ENCODE measurements at regions not wholly inside any gene's neighbourhood (a gene's known extent, or its start where the extent isn't known, plus 50 kb on each side); places are given as distances from the start of the nearest gene placed in this dataset.

GRCh38 chr6:126927841-126928240 lies 190.6 kb upstream of the RSPO3 start:
- H3K4me2 ChIP-seq (ENCODE audit: insufficient read depth, low read length) = no peak overlapping the region
- H3K4me3 ChIP-seq (ENCODE audit: insufficient read depth, low read length) = no peak overlapping the region
- no peak overlapping the region for H2AFZ ChIP-seq (ENCODE audit: low read length)
- no peaks in the 10 kb centered on the region for H3K36me3 ChIP-seq (ENCODE audit: insufficient read depth, low read length)
- no peaks in the 10 kb centered on the region for H3K79me2 ChIP-seq (ENCODE audit: insufficient read depth, low read length)
- H3K27me3 ChIP-seq (ENCODE audit: insufficient read depth, low read length) = no peaks in the 10 kb centered on the region
- no peaks in the 10 kb centered on the region for H3K4me1 ChIP-seq (ENCODE audit: insufficient read depth, low read length)
- H4K20me1 ChIP-seq (ENCODE audit: insufficient read depth, low read length) = no peaks in the 10 kb centered on the region
- DNase-seq (ENCODE audit: insufficient read length, low spot score, missing footprints) = no peak
- no peak for TF ChIP-seq CTCF (IDR thresholded peaks at IDR 0.05; ENCODE audit: extremely low read depth, low read depth, low read length)
- no peak overlapping the region for H3K27ac ChIP-seq (ENCODE audit: low read depth, low read length)
- no peaks in the 10 kb centered on the region for H3K9me3 ChIP-seq (ENCODE audit: low read depth, low read length)

- no peak for TF ChIP-seq CTCF (IDR thresholded peaks at IDR 0.05; ENCODE audit: extremely low read depth, low read depth, low read length)
- no peaks in the 10 kb centered on the region for H3K79me2 ChIP-seq (ENCODE audit: insufficient read depth, low read length)
- no peak for DNase-seq (ENCODE audit: insufficient read length, low spot score, missing footprints)
- no peak overlapping the region for H3K4me3 ChIP-seq (ENCODE audit: insufficient read depth, low read length)
- H3K36me3 ChIP-seq (ENCODE audit: insufficient read depth, low read length) = no peaks in the 10 kb centered on the region
- no peak overlapping the region for H3K4me2 ChIP-seq (ENCODE audit: insufficient read depth, low read length)
- H3K27me3 ChIP-seq (ENCODE audit: insufficient read depth, low read length) = no peaks in the 10 kb centered on the region
- no peaks in the 10 kb centered on the region for H3K9me3 ChIP-seq (ENCODE audit: low read depth, low read length)
- no peak overlapping the region for H3K27ac ChIP-seq (ENCODE audit: low read depth, low read length)
- no peak overlapping the region for H2AFZ ChIP-seq (ENCODE audit: low read length)
- no peaks in the 10 kb centered on the region for H4K20me1 ChIP-seq (ENCODE audit: insufficient read depth, low read length)
- no peaks in the 10 kb centered on the region for H3K4me1 ChIP-seq (ENCODE audit: insufficient read depth, low read length)
Measured at GRCh38 chr6:126937426-126937825, 181.0 kb upstream of the RSPO3 start.

GRCh38 chr6:126939784-126940183 lies 178.7 kb upstream of the RSPO3 start:
- no peak for DNase-seq (ENCODE audit: insufficient read length, low spot score, missing footprints)
- no peaks in the 10 kb centered on the region for H4K20me1 ChIP-seq (ENCODE audit: insufficient read depth, low read length)
- H3K4me3 ChIP-seq (ENCODE audit: insufficient read depth, low read length) = no peak overlapping the region
- H3K27me3 ChIP-seq (ENCODE audit: insufficient read depth, low read length) = no peaks in the 10 kb centered on the region
- no peaks in the 10 kb centered on the region for H3K79me2 ChIP-seq (ENCODE audit: insufficient read depth, low read length)
- no peak overlapping the region for H3K4me2 ChIP-seq (ENCODE audit: insufficient read depth, low read length)
- H3K9me3 ChIP-seq (ENCODE audit: low read depth, low read length) = no peaks in the 10 kb centered on the region
- H3K36me3 ChIP-seq (ENCODE audit: insufficient read depth, low read length) = no peaks in the 10 kb centered on the region
- no peak for TF ChIP-seq CTCF (IDR thresholded peaks at IDR 0.05; ENCODE audit: extremely low read depth, low read depth, low read length)
- no peak overlapping the region for H2AFZ ChIP-seq (ENCODE audit: low read length)
- no peak overlapping the region for H3K27ac ChIP-seq (ENCODE audit: low read depth, low read length)
- no peaks in the 10 kb centered on the region for H3K4me1 ChIP-seq (ENCODE audit: insufficient read depth, low read length)

GRCh38 chr6:126941751-126942150 lies 176.7 kb upstream of the RSPO3 start:
- H3K4me2 ChIP-seq (ENCODE audit: insufficient read depth, low read length) = no peak overlapping the region
- H3K27ac ChIP-seq (ENCODE audit: low read depth, low read length) = no peak overlapping the region
- no peaks in the 10 kb centered on the region for H4K20me1 ChIP-seq (ENCODE audit: insufficient read depth, low read length)
- H3K27me3 ChIP-seq (ENCODE audit: insufficient read depth, low read length) = no peaks in the 10 kb centered on the region
- no peaks in the 10 kb centered on the region for H3K4me1 ChIP-seq (ENCODE audit: insufficient read depth, low read length)
- H3K4me3 ChIP-seq (ENCODE audit: insufficient read depth, low read length) = no peak overlapping the region
- H3K79me2 ChIP-seq (ENCODE audit: insufficient read depth, low read length) = no peaks in the 10 kb centered on the region
- H3K36me3 ChIP-seq (ENCODE audit: insufficient read depth, low read length) = no peaks in the 10 kb centered on the region
- no peak for DNase-seq (ENCODE audit: insufficient read length, low spot score, missing footprints)
- TF ChIP-seq CTCF (IDR thresholded peaks at IDR 0.05; ENCODE audit: extremely low read depth, low read depth, low read length) = no peak
- H2AFZ ChIP-seq (ENCODE audit: low read length) = no peak overlapping the region
- H3K9me3 ChIP-seq (ENCODE audit: low read depth, low read length) = no peaks in the 10 kb centered on the region

All from osteoblast (primary cell).